HepG2 (cell line): ENCODE measurements at regions not wholly inside any gene's neighbourhood (a gene's known extent, or its start where the extent isn't known, plus 50 kb on each side); places are given as distances from the start of the nearest gene placed in this dataset.

Experiments
- ATAC-seq: fragments of 200-7000 bp; cut with Tn5 transposase; 3 replicates; pipeline ENCODE4 v1.9.1; 2020; ENCODE audit warnings: mild to moderate bottlenecking, moderate library complexity
- BruUV-seq: library from RNA; stranded (reverse); fragments of 400-500 nt; replicated peaks from 2 replicates; lab custom pipeline; 2021; lab: Mats Ljungman, UMichigan
- CTCF ChIA-PET: fragments of 300-600 bp; formaldehyde crosslinking; extraction: SDS; loops from one replicate; lab custom pipeline; 2021; ENCODE audit warnings: low total read pairs, inconsistent platforms, low intra/inter-chr PET ratio; lab: Yijun Ruan, JAX
- POLR2A ChIA-PET: fragments of 350-600 bp; sonication (Branson Sonifier 250); formaldehyde crosslinking; loops from one replicate; lab custom pipeline; 2020; ENCODE audit warnings: antibody characterized with exemption, inconsistent platforms; lab: Yijun Ruan, JAX
- DNase-seq: peaks from one replicate; pipeline ENCODE4 v3.0.0-alpha.2; 2015; ENCODE audit warnings: low spot score
- FAIRE-seq: peaks from 3 replicates; lab custom pipeline; 2011; peaks lifted over from hg19 to GRCh38; lab: Jason Lieb, UNC
- H2AFZ ChIP-seq: one replicate; pipeline ENCODE4 v1.6.1; 2011; ENCODE audit warnings: low read length, inconsistent platforms
- H3K27ac ChIP-seq: fragments of 300-600 bp; 3 replicates; pipeline ENCODE4 v1.8.0; 2011; ENCODE audit warnings: mixed run types, mild to moderate bottlenecking, mixed read lengths, low read length, inconsistent platforms; ENCODE audit not compliant: insufficient read depth; ENCODE audit errors: extremely low read length
- H3K27me3 ChIP-seq, 2 experiments: fragments of 200-600 bp in 1 of 2; 2 replicates in 1 of 2; 3 replicates in 1 of 2; pipeline versions ENCODE4 v1.6.0 to v1.8.0; 2011; ENCODE audit warnings: low read length in 2 of 2, mild to moderate bottlenecking in 2 of 2, moderate library complexity in 2 of 2, inconsistent platforms in 1 of 2; ENCODE audit not compliant: insufficient read depth in 2 of 2, control insufficient read depth in 1 of 2
- H3K36me3 ChIP-seq, 2 experiments: fragments of 200-600 bp in 1 of 2; replicated peaks in 1 of 2; 2 replicates in 1 of 2; 3 replicates in 1 of 2; pipeline versions ENCODE4 v1.5.1 to v1.8.0; 2011; ENCODE audit warnings: low read length in 2 of 2, inconsistent platforms in 1 of 2; ENCODE audit not compliant: insufficient read depth in 2 of 2, control insufficient read depth in 1 of 2
- H3K4me1 ChIP-seq: 2 replicates; pipeline ENCODE4 v1.5.1; 2012; ENCODE audit warnings: low read length, inconsistent platforms; ENCODE audit not compliant: insufficient read depth
- H3K4me2 ChIP-seq: 2 replicates; pipeline ENCODE4 v1.6.0; 2011; ENCODE audit warnings: low read depth, low read length, inconsistent platforms
- H3K4me3 ChIP-seq, 3 experiments: fragments of 200-600 bp in 1 of 3; sonication (generic), shearing (Covaris generic) in 1 of 3; replicated peaks in 1 of 3; 2 replicates each; pipeline ENCODE4 v1.5.1; 2011 to 2016; ENCODE audit warnings: low read length in 3 of 3, inconsistent platforms in 2 of 3, low read depth in 2 of 3, mild to moderate bottlenecking in 2 of 3, control low read depth in 1 of 3, mixed read lengths in 1 of 3; ENCODE audit not compliant: insufficient read depth in 1 of 3
- H3K79me2 ChIP-seq: one replicate; pipeline ENCODE4 v1.6.1; 2011; ENCODE audit warnings: low read length, inconsistent platforms; ENCODE audit not compliant: insufficient read depth
- H3K9ac ChIP-seq: 2 replicates; pipeline ENCODE4 v1.6.0; 2011; ENCODE audit warnings: mild to moderate bottlenecking, low read depth, low read length, inconsistent platforms; ENCODE audit not compliant: insufficient read depth
- H3K9me3 ChIP-seq: 2 replicates; pipeline ENCODE4 v1.5.1; 2012; ENCODE audit warnings: mild to moderate bottlenecking, low read length
- H4K20me1 ChIP-seq: 2 replicates; pipeline ENCODE4 v1.6.0; 2011; ENCODE audit warnings: inconsistent platforms, mild to moderate bottlenecking, low read length, moderate library complexity; ENCODE audit not compliant: insufficient read depth
- EEA1 ChIP-seq: sonication (generic); formaldehyde crosslinking; IDR thresholded peaks from 2 replicates; pipeline ENCODE4 v1.5.1; 2020; ENCODE audit warnings: mild to moderate bottlenecking, missing genetic modification reagents, borderline replicate concordance
- MEIS2 ChIP-seq: sonication (generic); formaldehyde crosslinking; IDR thresholded peaks from 2 replicates; pipeline ENCODE4 v1.9.0; 2021; ENCODE audit warnings: mild to moderate bottlenecking, missing genetic modification reagents
- NFIB ChIP-seq: sonication (generic); formaldehyde crosslinking; IDR thresholded peaks from 2 replicates; pipeline ENCODE4 v1.9.0; 2021; ENCODE audit warnings: missing genetic modification reagents, mild to moderate bottlenecking, borderline replicate concordance
- NFKB2 ChIP-seq: sonication (generic); formaldehyde crosslinking; IDR thresholded peaks from 2 replicates; pipeline ENCODE4 v1.4.0; 2020; ENCODE audit warnings: missing genetic modification reagents, borderline replicate concordance
- PCBP2 ChIP-seq: fragments of 200-400 bp; formaldehyde crosslinking; optimal IDR thresholded peaks from 2 replicates; pipeline ENCODE3; 2018; ENCODE audit warnings: low read length, low read depth; ENCODE audit not compliant: poor library complexity, severe bottlenecking
- POLR2AphosphoS5 ChIP-seq: IDR thresholded peaks from 2 replicates; pipeline ENCODE4 v1.6.1; 2012; ENCODE audit warnings: low read depth, low read length
- THAP7 ChIP-seq: sonication (generic); formaldehyde crosslinking; IDR thresholded peaks from 2 replicates; pipeline ENCODE4 v1.8.1; 2023; ENCODE audit warnings: mild to moderate bottlenecking, missing genetic modification reagents
- ZBTB3 ChIP-seq: sonication (generic); formaldehyde crosslinking; IDR thresholded peaks from 2 replicates; pipeline ENCODE4 v1.4.0; 2020; ENCODE audit warnings: low read depth, mild to moderate bottlenecking, moderate library complexity, missing genetic modification reagents, borderline replicate concordance
- ZBTB4 ChIP-seq: sonication (generic); formaldehyde crosslinking; IDR thresholded peaks from 2 replicates; pipeline ENCODE4 v1.4.0; 2020; ENCODE audit warnings: missing genetic modification reagents, mild to moderate bottlenecking, borderline replicate concordance
- ZNF136 ChIP-seq: sonication (generic); formaldehyde crosslinking; IDR thresholded peaks from 2 replicates; pipeline ENCODE4 v1.8.1; 2022; ENCODE audit warnings: low read depth, mild to moderate bottlenecking, moderate library complexity, missing genetic modification reagents
- ZNF382 ChIP-seq: sonication (generic); formaldehyde crosslinking; IDR thresholded peaks from 2 replicates; pipeline ENCODE4 v1.5.0; 2020; ENCODE audit warnings: missing genetic modification reagents, mild to moderate bottlenecking, borderline replicate concordance
- ZNF678 ChIP-seq: sonication (generic); formaldehyde crosslinking; IDR thresholded peaks from 2 replicates; pipeline ENCODE4 v1.4.0; 2020; ENCODE audit warnings: mild to moderate bottlenecking, missing genetic modification reagents
- in situ Hi-C: cut with HindIII; loops from 2 replicates; pipeline ENCODE4 v1.10.0; 2017; ENCODE audit warnings: low pct_unique_long_range_greater_than_20kb; ENCODE audit not compliant: extremely low pct_ligation_motif_present
- intact Hi-C: fragments of 100-400 bp; cut with micrococcal nuclease; formaldehyde crosslinking; loops from one replicate; pipeline ENCODE4 v1.10.0; 2022; ENCODE audit not compliant: unreplicated experiment
- TF ChIP-seq, protein P1 (sequence below): sonication (generic); formaldehyde crosslinking; conservative IDR thresholded peaks from 2 replicates; pipeline ENCODE4 v1.4.0; 2020; ENCODE audit warnings: missing genetic modification reagents

- TF ChIP-seq NFKB2 (CRISPR knock-in tag), result no peak
- TF ChIP-seq THAP7 (CRISPR knock-in tag), result no peak
These were observed 156.3 kb upstream of the SESN3 start (continued) for GRCh38 chr11:95387325-95387724.

- Histone ChIP-seq H3K79me2 (no peaks in the 10 kb centered on the region), H3K4me2 (no peak overlapping the region), H3K27me3 (no peaks in the 10 kb centered on the region; a peak in 1 of 5 replicates), H3K4me1 (no peaks in the 10 kb centered on the region), H3K9me3 (no peaks in the 10 kb centered on the region), H3K9ac (no peak overlapping the region), H3K4me3 (no peak overlapping the region), H3K27ac (no peak overlapping the region), H2AFZ (no peak overlapping the region), H4K20me1 (no peaks in the 10 kb centered on the region), H3K36me3 (no peaks in the 10 kb centered on the region)
- FAIRE-seq (no peak), ATAC-seq (no peak), DNase-seq (no peak)
- ChIA-PET POLR2A (no interaction called here), CTCF (no interaction called here)
- in situ Hi-C loops, result no loop called here
- TF ChIP-seq ZBTB4 (CRISPR knock-in tag) (no peak), ZNF678 (CRISPR knock-in tag) (no peak), MEIS2 (CRISPR knock-in tag) (no peak), PCBP2 (no peak), ZNF136 (CRISPR knock-in tag) (no peak), ZNF382 (no peak), EEA1 (no peak), POLR2AphosphoS5 (no peak), NFIB (CRISPR knock-in tag) (no peak), ZBTB3 (CRISPR knock-in tag) (no peak)
- TF ChIP-seq, protein P1, sequence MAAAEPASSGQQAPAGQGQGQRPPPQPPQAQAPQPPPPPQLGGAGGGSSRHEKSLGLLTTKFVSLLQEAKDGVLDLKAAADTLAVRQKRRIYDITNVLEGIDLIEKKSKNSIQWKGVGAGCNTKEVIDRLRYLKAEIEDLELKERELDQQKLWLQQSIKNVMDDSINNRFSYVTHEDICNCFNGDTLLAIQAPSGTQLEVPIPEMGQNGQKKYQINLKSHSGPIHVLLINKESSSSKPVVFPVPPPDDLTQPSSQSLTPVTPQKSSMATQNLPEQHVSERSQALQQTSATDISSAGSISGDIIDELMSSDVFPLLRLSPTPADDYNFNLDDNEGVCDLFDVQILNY, result no peak
- intact Hi-C loops, result no loop called here
- no TSS peak for BruUV-seq
These were observed 154.6 kb upstream of the SESN3 start for GRCh38 chr11:95385577-95385976.
